ENCODE measurements at regions not wholly inside any gene's neighbourhood (a gene's known extent, or its start where the extent isn't known, plus 50 kb on each side); places are given as distances from the start of the nearest gene placed in this dataset.

DNA sequence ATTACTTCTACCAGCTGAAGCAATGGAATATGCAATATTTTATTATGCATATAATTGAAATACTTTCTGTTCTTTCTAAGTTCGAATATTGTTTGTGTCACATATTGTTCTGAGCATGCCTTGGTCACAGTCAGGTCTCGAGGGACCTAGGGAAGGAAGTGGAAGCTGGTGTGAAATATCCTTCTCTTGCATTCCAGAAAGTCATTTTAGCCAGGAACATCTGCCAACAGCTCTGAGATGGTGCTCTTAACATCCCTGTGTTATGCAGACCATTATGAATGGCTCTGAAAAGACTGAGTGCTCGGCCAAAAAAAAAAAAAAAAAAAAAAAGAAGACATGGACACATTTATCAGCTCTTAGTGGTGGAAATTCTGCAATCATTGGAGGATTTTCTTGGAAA is 132.7 kb upstream of the JAG1 start:
- TF ChIP-seq, protein P1, sequence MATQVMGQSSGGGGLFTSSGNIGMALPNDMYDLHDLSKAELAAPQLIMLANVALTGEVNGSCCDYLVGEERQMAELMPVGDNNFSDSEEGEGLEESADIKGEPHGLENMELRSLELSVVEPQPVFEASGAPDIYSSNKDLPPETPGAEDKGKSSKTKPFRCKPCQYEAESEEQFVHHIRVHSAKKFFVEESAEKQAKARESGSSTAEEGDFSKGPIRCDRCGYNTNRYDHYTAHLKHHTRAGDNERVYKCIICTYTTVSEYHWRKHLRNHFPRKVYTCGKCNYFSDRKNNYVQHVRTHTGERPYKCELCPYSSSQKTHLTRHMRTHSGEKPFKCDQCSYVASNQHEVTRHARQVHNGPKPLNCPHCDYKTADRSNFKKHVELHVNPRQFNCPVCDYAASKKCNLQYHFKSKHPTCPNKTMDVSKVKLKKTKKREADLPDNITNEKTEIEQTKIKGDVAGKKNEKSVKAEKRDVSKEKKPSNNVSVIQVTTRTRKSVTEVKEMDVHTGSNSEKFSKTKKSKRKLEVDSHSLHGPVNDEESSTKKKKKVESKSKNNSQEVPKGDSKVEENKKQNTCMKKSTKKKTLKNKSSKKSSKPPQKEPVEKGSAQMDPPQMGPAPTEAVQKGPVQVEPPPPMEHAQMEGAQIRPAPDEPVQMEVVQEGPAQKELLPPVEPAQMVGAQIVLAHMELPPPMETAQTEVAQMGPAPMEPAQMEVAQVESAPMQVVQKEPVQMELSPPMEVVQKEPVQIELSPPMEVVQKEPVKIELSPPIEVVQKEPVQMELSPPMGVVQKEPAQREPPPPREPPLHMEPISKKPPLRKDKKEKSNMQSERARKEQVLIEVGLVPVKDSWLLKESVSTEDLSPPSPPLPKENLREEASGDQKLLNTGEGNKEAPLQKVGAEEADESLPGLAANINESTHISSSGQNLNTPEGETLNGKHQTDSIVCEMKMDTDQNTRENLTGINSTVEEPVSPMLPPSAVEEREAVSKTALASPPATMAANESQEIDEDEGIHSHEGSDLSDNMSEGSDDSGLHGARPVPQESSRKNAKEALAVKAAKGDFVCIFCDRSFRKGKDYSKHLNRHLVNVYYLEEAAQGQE (IDR thresholded peaks at IDR 0.05; ENCODE audit: insufficient read depth in 1 of 2, low read depth in 2 of 2, low read length in 2 of 2): no peak
- TF ChIP-seq POLR2AphosphoS5 (IDR thresholded peaks at IDR 0.05; ENCODE audit: low read depth, low read length): no peak
- TF ChIP-seq TAF1 (IDR thresholded peaks at IDR 0.05; ENCODE audit: borderline replicate concordance, insufficient read depth, low read length): no peak
- no peak for TF ChIP-seq FOXP2 (optimal IDR thresholded peaks at IDR 0.05; ENCODE audit: borderline replicate concordance, extremely low read depth, extremely low read length, insufficient read depth)
- TF ChIP-seq SIN3A (IDR thresholded peaks at IDR 0.05; ENCODE audit: borderline replicate concordance, insufficient read depth, low read length): no peak

DNA sequence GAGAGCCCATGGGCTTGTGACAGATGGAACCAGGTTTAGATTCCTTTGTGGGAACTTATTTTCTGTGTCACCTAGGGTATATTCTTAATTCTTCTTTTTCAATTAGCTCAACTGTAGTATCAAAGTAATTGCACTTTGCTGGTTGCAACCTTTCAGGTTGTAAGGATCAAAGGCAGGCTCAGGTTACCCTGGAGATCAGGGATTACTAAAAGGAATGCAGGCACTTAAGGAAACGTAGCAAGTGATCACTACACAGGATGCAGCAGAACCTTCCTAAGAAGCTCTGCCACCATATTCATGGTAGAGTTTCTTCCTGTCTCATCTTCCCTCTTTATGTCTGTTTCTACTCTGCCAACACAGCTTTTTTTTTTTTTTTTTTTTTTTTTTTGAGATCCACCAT is 133.2 kb upstream of the JAG1 start:
- TF ChIP-seq, protein P1 (IDR thresholded peaks at IDR 0.05; ENCODE audit: insufficient read depth in 1 of 2, low read depth in 2 of 2, low read length in 2 of 2): no peak
- TF ChIP-seq POLR2AphosphoS5 (IDR thresholded peaks at IDR 0.05; ENCODE audit: low read depth, low read length): no peak
- TF ChIP-seq SIN3A (IDR thresholded peaks at IDR 0.05; ENCODE audit: borderline replicate concordance, insufficient read depth, low read length): no peak
- TF ChIP-seq FOXP2 (optimal IDR thresholded peaks at IDR 0.05; ENCODE audit: borderline replicate concordance, extremely low read depth, extremely low read length, insufficient read depth): no peak
- no peak for TF ChIP-seq TAF1 (IDR thresholded peaks at IDR 0.05; ENCODE audit: borderline replicate concordance, insufficient read depth, low read length)

DNA sequence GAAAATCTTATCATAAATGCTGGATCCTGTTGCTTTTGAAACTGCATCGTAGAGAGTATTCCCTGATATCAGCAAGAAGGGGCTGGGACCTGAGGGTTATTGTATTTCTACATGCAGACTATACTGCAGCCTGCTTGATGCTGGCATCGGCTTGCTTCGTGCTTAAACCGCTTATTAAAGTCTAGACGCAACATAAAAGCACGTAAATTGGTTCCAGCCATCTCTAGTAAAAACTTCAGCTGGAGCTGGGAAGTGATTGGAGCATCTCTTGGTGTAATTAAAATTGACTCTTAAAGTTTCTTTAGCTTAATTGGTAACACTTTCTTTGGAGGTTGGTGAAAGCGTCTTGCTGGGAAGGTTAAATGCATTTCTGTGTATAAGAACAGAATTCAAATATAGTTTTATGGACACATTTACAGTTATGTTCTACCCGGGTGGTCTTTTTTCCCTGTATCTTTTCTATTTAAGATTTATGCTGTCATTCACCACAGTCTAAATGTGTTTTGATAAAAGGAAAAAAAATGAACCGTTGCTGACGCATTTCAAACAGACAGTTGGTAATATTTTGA is 139.0 kb upstream of the JAG1 start:
- TF ChIP-seq FOXP2 (optimal IDR thresholded peaks at IDR 0.05; ENCODE audit: borderline replicate concordance, extremely low read depth, extremely low read length, insufficient read depth) (no peak), POLR2AphosphoS5 (IDR thresholded peaks at IDR 0.05; ENCODE audit: low read depth, low read length) (no peak), SIN3A (IDR thresholded peaks at IDR 0.05; ENCODE audit: borderline replicate concordance, insufficient read depth, low read length) (no peak), TAF1 (IDR thresholded peaks at IDR 0.05; ENCODE audit: borderline replicate concordance, insufficient read depth, low read length) (no peak)
- TF ChIP-seq, protein P1 (IDR thresholded peaks at IDR 0.05; ENCODE audit: insufficient read depth in 1 of 2, low read depth in 2 of 2, low read length in 2 of 2): no peak

DNA sequence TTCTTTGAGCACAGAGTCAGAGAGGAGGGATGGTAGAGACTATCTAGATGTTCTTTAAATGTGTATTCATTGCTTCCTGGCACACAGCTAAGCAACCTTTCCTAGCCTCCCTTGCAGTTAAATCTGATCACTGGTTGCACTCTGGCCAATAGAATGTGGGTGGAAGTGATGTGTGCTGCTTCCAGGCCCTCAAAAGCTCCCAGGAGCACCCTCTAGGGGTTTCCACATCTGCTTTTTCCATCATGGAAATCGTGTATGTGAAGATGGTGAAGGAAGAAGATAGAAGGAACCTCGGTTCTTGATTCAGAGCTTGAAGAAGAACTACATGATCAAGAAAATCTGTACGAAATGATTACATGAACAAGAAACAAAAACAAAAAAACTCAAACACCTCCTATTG is 149.8 kb upstream of the JAG1 start:
- TF ChIP-seq SIN3A (IDR thresholded peaks at IDR 0.05; ENCODE audit: borderline replicate concordance, insufficient read depth, low read length) (no peak), TAF1 (IDR thresholded peaks at IDR 0.05; ENCODE audit: borderline replicate concordance, insufficient read depth, low read length) (no peak), POLR2AphosphoS5 (IDR thresholded peaks at IDR 0.05; ENCODE audit: low read depth, low read length) (no peak), FOXP2 (optimal IDR thresholded peaks at IDR 0.05; ENCODE audit: borderline replicate concordance, extremely low read depth, extremely low read length, insufficient read depth) (no peak)
- TF ChIP-seq, protein P1 (IDR thresholded peaks at IDR 0.05; ENCODE audit: insufficient read depth in 1 of 2, low read depth in 2 of 2, low read length in 2 of 2): no peak
